GM23338 (cell line): ENCODE measurements at regions not wholly inside any gene's neighbourhood (a gene's known extent, or its start where the extent isn't known, plus 50 kb on each side); places are given as distances from the start of the nearest gene placed in this dataset.

Experiments used
- ATAC-seq: fragments of 200-7000 bp; cut with Tn5 transposase; 3 replicates; pipeline ENCODE4 v1.9.1; 2020
- DNase-seq: peaks from one replicate; pipeline ENCODE4 v3.0.0-alpha.2; 2015; ENCODE audit warnings: low spot score
- H2AFZ ChIP-seq: fragments of 200-600 bp; sonication (generic); 2 replicates; pipeline ENCODE4 v1.8.0; 2016; ENCODE audit warnings: antibody characterized with exemption, mild to moderate bottlenecking, moderate library complexity
- H3F3A ChIP-seq: fragments of 200-600 bp; sonication (generic); replicated peaks from 2 replicates; pipeline ENCODE4 v1.8.0; 2017; ENCODE audit warnings: antibody characterized with exemption, mixed run types, low read depth
- H3K27ac ChIP-seq: fragments of 200-600 bp; sonication (generic); 2 replicates; pipeline ENCODE4 v1.6.1; 2016; ENCODE audit warnings: low read depth
- H3K27me3 ChIP-seq: fragments of 200-600 bp; sonication (generic); 2 replicates; pipeline ENCODE4 v1.8.0; 2016; ENCODE audit warnings: mild to moderate bottlenecking, mixed run types, moderate library complexity; ENCODE audit not compliant: insufficient read depth
- H3K36me3 ChIP-seq: fragments of 200-600 bp; sonication (generic); 2 replicates; pipeline ENCODE4 v1.8.0; 2016; ENCODE audit warnings: mild to moderate bottlenecking; ENCODE audit not compliant: insufficient read depth
- H3K4me1 ChIP-seq: fragments of 200-600 bp; sonication (generic); 2 replicates; pipeline ENCODE4 v1.8.0; 2016; ENCODE audit warnings: mild to moderate bottlenecking, moderate library complexity; ENCODE audit not compliant: insufficient read depth
- H3K4me2 ChIP-seq: fragments of 200-600 bp; sonication (generic); 2 replicates; pipeline ENCODE4 v1.7.1; 2017; ENCODE audit warnings: mixed run types
- H3K4me3 ChIP-seq: fragments of 200-600 bp; sonication (generic); 2 replicates; pipeline ENCODE4 v1.6.1; 2016; ENCODE audit warnings: mixed run types
- H3K79me2 ChIP-seq: fragments of 200-600 bp; sonication (generic); replicated peaks from 2 replicates; pipeline ENCODE4 v1.8.0; 2017; ENCODE audit warnings: mild to moderate bottlenecking; ENCODE audit not compliant: insufficient read depth
- H3K9me2 ChIP-seq: fragments of 200-600 bp; sonication (generic); 2 replicates; pipeline ENCODE4 v1.8.0; 2017; ENCODE audit not compliant: insufficient read depth
- H4K20me1 ChIP-seq: fragments of 200-600 bp; sonication (generic); replicated peaks from 2 replicates; pipeline ENCODE4 v1.8.0; 2017; ENCODE audit warnings: mild to moderate bottlenecking; ENCODE audit not compliant: insufficient read depth
- H3K27ac Mint-ChIP-seq: 2 replicates; pipeline ENCODE4 v1.8.0; 2020; ENCODE audit warnings: inconsistent platforms, mild to moderate bottlenecking, moderate library complexity, mixed read lengths
- H3K27me3 Mint-ChIP-seq: 3 replicates; pipeline ENCODE4 v1.8.0; 2022; ENCODE audit warnings: low read depth, mild to moderate bottlenecking, moderate library complexity, mixed read lengths, inconsistent platforms; ENCODE audit not compliant: insufficient read depth, poor library complexity
- H3K36me3 Mint-ChIP-seq: 3 replicates; pipeline ENCODE4 v1.8.0; 2021; ENCODE audit warnings: low read depth, mild to moderate bottlenecking, inconsistent platforms, moderate library complexity, mixed read lengths
- H3K4me1 Mint-ChIP-seq: 3 replicates; pipeline ENCODE4 v1.8.0; 2020; ENCODE audit warnings: mild to moderate bottlenecking, inconsistent platforms, mixed read lengths
- H3K4me3 Mint-ChIP-seq: 3 replicates; pipeline ENCODE4 v1.8.0; 2021; ENCODE audit warnings: moderate library complexity, mild to moderate bottlenecking, inconsistent platforms, mixed read lengths
- H3K9me3 Mint-ChIP-seq: 3 replicates; pipeline ENCODE4 v1.8.0; 2020; ENCODE audit warnings: moderate library complexity, mild to moderate bottlenecking, inconsistent platforms, mixed read lengths
- CREB1 ChIP-seq: fragments of 250-450 bp; sonication (Bioruptor Pico); IDR thresholded peaks from 2 replicates; pipeline ENCODE4 v1.5.0; 2020; ENCODE audit warnings: low read depth, mild to moderate bottlenecking, moderate library complexity
- CTCF ChIP-seq, 2 experiments: fragments of 200-600 bp in 1 of 2; sonication (generic) in 1 of 2; conservative IDR thresholded peaks; 2 replicates each; pipeline versions ENCODE4 v1.5.1 to v1.6.1; 2016 to 2017; ENCODE audit warnings: antibody characterized with exemption in 2 of 2, low read depth in 2 of 2, mild to moderate bottlenecking in 2 of 2, moderate library complexity in 1 of 2
- ETS1 ChIP-seq: IDR thresholded peaks from 2 replicates; pipeline ENCODE4 v1.6.1; 2016; ENCODE audit warnings: antibody characterized with exemption
- EZH2 ChIP-seq: fragments of 200-600 bp; sonication (generic); IDR thresholded peaks from one replicate; pipeline ENCODE4 v1.8.0; 2017; ENCODE audit warnings: antibody characterized with exemption, mild to moderate bottlenecking, low read depth; ENCODE audit not compliant: unreplicated experiment
- EZH2phosphoT487 ChIP-seq: fragments of 200-600 bp; sonication (generic); IDR thresholded peaks from one replicate; pipeline ENCODE4 v1.8.1; 2018; ENCODE audit warnings: antibody characterized with exemption; ENCODE audit not compliant: unreplicated experiment
- JUNB ChIP-seq: IDR thresholded peaks from one replicate; pipeline ENCODE4 v1.6.1; 2016; ENCODE audit warnings: antibody characterized with exemption; ENCODE audit not compliant: unreplicated experiment
- NANOG ChIP-seq: IDR thresholded peaks from 2 replicates; pipeline ENCODE4 v1.6.1; 2016; ENCODE audit warnings: antibody characterized with exemption, borderline replicate concordance
- POLR2AphosphoS5 ChIP-seq: IDR thresholded peaks from 2 replicates; pipeline ENCODE4 v1.6.1; 2016; ENCODE audit warnings: antibody characterized with exemption, low read depth
- REST ChIP-seq: IDR thresholded peaks from one replicate; pipeline ENCODE4 v1.6.1; 2018; ENCODE audit warnings: antibody characterized with exemption; ENCODE audit not compliant: unreplicated experiment
- STAT1 ChIP-seq: IDR thresholded peaks from one replicate; pipeline ENCODE4 v1.6.1; 2016; ENCODE audit warnings: antibody characterized with exemption; ENCODE audit not compliant: unreplicated experiment
- ZNF114 ChIP-seq: fragments of 250-450 bp; sonication (Bioruptor Pico); IDR thresholded peaks from 2 replicates; pipeline ENCODE4 v1.5.0; 2020; ENCODE audit warnings: mild to moderate bottlenecking, moderate library complexity
- ZNF331 ChIP-seq: fragments of 250-450 bp; sonication (Bioruptor Pico); IDR thresholded peaks from 2 replicates; pipeline ENCODE4 v1.5.0; 2020; ENCODE audit warnings: low read depth, mild to moderate bottlenecking, moderate library complexity
- ZNF462 ChIP-seq: fragments of 250-450 bp; sonication (Bioruptor Pico); IDR thresholded peaks from 2 replicates; pipeline ENCODE4 v1.5.0; 2020; ENCODE audit warnings: mild to moderate bottlenecking, moderate library complexity

- TF ChIP-seq EZH2 (no peak), REST (no peak), CREB1 (no peak), STAT1 (no peak), NANOG (no peak), EZH2phosphoT487 (no peak), POLR2AphosphoS5 (no peak), ZNF462 (CRISPR knock-in tag) (no peak), ETS1 (no peak), ZNF114 (CRISPR knock-in tag) (no peak), JUNB (no peak), ZNF331 (no peak), CTCF (conservative IDR thresholded peaks at IDR 0.05; ENCODE audit: low read depth in 2 of 2) (no peak)
- ATAC-seq, result no peak
- Histone ChIP-seq H3K4me3 (no peak overlapping the region), H3K79me2 (no peaks in the 10 kb centered on the region), H3K9me2 (no peaks in the 10 kb centered on the region), H4K20me1 (no peaks in the 10 kb centered on the region), H3K36me3 (no peaks in the 10 kb centered on the region; the same call in 1 of the 2 replicates), H3F3A (no peaks in the 10 kb centered on the region), H3K4me2 (no peak overlapping the region), H2AFZ (no peak overlapping the region), H3K4me1 (no peaks in the 10 kb centered on the region), H3K27me3 (no peaks in the 10 kb centered on the region), H3K27ac (no peak overlapping the region)
- no peak overlapping the region for H3K27ac Mint-ChIP-seq
- H3K4me3 Mint-ChIP-seq, result no peak overlapping the region
- H3K36me3 Mint-ChIP-seq, result no peaks in the 10 kb centered on the region
- no peaks in the 10 kb centered on the region for H3K4me1 Mint-ChIP-seq
- H3K27me3 Mint-ChIP-seq, result no peaks in the 10 kb centered on the region
- peaks cover 2% of the 10 kb centered on the region; the same call in 1 of the 3 replicates for H3K9me3 Mint-ChIP-seq
- DNase-seq, result no peak
Observed at GRCh38 chr5:99866740-99867139, 668.4 kb upstream of the FAM174A start.
